Fibroblast of peridontal ligament (primary cell): ENCODE measurements at regions not wholly inside any gene's neighbourhood (a gene's known extent, or its start where the extent isn't known, plus 50 kb on each side); places are given as distances from the start of the nearest gene placed in this dataset.
"Not testable (repeated sequence)": the region's sequence is repeated elsewhere in the genome, so short reads cannot be mapped to it uniquely, and the experiment has no call there.

ENCODE experiments used
- DNase-seq: peaks from one replicate; pipeline ENCODE4 v3.0.0-alpha.2; 2010; ENCODE audit errors: extremely low read depth

DNA sequence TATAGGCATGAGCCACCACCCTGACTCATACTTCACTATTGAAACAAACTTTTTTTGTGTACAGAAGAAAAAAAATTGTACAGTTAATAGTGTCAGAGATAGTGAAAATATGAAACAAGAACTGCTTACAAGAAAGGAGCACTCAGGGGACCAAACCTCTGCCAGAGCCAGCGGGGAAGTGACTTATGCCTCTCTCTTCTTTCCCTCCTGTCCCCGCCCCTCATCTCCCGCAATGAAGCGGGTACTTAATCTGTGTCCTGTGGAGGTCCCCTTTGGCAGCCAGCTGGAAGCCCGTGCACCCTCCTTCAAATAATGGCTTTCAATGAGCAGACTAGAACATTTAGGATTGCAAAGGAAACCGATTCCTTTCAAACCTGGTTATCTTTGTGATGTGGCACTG is 51.5 kb downstream of the PPIAL4A start:
- DNase-seq = not testable (repeated sequence)

DNA sequence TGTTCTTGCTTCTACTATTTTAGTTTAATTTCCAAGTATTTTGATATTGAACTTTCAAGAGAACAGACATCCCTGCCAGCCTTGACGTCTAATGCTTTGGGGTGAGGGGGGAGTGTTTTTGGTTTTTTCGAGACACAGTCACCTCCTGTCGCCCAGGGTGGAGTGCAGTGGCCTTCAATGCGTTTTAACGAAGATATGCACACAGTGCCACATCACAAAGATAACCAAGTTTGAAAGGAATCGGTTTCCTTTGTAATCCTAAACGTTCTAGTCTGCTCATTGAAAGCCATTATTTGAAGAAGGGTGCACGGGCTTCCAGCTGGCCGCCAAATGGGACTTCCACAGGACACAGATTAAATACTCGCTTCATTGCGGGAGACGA is 52.3 kb downstream of the PPIAL4A start:
- DNase-seq = not testable (repeated sequence)

DNA sequence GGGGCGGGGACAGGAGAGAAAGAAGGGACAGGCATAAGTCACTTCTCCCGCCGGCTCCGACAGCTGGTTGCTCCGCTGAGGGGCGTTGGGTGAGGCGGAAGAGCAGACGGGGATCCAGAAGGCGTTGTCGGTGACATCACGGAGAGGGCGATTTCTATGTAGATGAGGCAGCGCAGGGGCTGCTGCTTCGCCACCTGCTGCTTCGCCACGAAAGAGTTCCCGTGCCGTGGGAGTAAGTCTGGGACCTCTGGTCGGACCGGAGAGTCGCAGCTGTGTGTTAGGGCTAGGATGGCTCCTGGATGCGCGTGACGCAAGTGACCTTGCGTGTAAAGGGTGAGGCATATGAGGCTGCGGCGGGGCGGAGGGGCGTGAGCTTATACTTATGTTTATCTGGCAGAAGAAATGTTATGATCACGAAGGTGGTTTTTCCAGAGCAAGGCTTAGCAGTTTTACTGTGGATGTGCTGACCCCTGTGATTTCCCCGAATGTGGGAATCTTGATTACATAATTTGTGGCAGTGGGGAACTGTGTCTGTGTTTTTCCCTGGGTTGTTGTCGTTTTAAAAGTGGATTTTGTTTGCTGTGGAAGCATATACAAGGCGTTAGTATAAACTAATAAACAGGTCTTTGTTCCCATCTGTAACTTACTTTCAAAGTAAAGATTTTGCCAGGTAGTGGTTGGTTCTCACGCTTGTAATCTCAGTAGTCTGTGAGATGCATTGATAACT is 52.8 kb downstream of the PPIAL4A start:
- peak; percentile 16 for DNase-seq

- DNase-seq = not testable (repeated sequence)
These were observed 53.4 kb downstream of the PPIAL4A start for GRCh38 chr1:120942945-120943319.

GRCh38 chr1:120944691-120945090 is 55.1 kb downstream of the PPIAL4A start:
- DNase-seq = not testable (repeated sequence)

DNA sequence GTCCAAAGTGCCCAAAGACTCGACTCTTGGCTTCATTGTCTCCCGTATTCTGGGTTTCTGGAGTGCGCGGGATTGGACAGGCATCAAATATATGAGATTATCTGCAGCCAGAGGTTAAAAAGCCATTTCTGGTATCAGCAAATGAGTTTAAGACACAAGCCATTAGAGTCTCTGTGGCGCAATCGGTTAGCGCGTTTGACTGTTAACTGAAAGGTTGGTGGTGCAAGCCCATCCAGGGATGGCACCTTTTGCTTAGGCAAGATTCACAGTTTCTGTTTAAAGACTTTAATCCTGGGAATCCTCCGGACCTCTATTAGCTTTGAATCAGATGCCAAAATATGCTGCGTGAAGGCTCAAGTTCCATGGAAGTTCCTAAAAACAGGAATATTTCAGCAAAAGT is 55.6 kb downstream of the PPIAL4A start:
- DNase-seq = not testable (repeated sequence)

GRCh38 chr1:120947114-120947513 is 57.5 kb downstream of the PPIAL4A start:
- DNase-seq = not testable (repeated sequence)

DNA sequence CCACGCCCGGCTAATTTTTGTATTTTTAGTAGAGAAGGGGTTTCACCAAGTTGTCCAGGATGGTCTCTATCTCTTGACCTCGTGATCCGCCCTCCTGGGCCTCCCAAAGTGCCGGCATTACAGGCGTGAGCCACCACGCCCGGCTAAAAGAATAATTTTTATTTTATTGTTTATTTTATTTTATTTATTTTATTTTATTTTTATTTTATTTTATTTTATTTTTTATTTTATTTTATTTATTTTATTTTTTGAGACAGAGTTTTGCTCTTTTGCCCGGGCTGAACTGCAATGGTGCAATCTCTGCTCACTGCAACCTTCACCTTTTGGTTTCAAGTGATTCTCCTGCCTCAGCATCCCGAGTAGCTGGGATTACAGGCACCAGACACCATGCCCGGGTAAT is 60.2 kb downstream of the PPIAL4A start:
- DNase-seq = not testable (repeated sequence)

DNA sequence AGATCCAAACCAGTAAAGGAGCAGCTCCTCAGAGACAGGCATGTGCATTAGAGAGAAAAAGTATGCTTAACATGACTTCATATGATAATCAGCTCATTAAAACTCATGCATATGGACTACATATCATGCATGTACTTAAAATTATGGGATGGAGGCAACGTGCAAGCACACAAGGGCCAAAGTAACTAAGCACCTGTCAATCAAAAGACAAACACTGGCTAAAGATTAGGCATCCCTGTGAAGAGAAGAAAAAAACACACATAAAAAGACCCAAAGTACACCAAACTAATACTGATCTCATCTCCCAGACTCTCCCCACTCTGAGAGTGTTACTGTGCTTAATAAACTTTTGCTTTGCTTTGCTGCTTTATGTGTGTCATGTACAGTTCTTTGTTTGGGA is 61.1 kb downstream of the PPIAL4A start:
- not testable (repeated sequence) for DNase-seq

DNA sequence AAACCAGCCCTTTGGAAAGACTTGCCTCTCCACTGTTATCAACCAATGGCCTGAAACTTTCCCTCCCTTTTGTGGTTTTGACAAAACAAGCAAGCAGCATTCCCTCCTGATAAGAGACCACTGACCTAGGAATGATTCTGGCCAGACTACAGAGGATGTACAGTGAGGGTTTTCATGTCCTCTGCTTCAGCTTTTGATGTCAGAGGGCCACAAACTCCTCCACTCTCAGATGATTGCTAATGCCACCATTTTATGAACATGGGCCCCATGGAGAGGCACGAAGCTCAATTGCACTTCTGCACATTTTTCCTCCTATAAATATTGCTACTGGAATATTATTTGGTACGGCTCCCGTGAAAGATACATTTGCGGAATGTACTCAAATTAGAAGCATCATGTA is 61.5 kb downstream of the PPIAL4A start:
- DNase-seq = not testable (repeated sequence)

DNA sequence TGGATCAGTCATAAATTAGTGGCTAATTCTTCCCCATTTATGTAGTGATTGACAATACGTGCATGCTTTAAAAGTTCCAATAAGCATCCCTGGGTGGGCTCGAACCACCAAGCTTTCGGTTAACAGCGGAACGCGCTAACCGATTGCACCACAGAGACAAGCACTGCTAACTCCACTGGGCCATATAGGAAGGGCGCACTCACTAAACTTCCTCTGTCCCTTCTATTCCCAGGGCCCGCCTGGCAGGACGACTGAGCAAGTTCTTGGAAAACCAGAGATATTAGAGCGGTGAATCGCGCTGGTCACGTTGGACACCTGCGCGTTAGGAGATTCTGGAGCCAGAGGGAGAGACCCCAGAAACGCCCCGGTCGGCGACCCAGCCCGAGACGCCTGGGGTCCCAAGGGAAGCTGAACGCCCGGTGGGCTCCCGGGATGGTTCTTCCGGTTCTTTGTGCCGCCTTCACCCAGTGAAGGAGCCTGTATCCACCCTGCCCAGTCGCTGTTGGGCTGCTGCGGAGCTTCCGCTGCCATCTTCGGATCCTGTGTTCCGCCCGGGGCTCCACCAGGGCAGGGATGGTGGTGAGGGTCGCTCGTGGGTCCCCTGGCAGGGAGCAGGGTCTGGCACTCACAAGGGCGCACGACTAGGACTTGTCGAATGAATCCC is 62.8 kb downstream of the PPIAL4A start:
- DNase-seq = not testable (repeated sequence)

GRCh38 chr1:120952871-120953265 is 63.3 kb downstream of the PPIAL4A start:
- not testable (repeated sequence) for DNase-seq

DNA sequence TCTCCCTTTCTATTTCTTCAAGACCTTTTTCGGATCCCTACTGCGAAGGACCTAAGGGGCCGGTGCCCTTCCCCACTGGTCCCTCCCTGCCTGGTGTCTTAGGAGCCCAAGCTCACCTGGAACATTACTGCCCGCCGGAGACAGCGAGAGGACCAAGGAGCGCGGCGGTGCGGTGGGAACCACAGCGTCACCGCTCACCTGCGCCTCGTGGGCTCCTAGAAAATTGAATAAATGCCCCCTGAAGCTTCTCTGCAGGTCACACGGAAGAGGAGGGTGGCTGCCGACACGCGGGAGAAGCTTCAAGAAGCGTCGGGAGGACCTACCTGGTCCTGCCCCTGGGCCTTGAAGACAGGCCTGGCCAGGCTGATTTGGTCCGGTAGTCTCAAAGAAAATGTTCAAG is 65.2 kb downstream of the PPIAL4A start:
- no peak for DNase-seq

- not testable (repeated sequence) for DNase-seq
These were observed 66.4 kb downstream of the PPIAL4A start for GRCh38 chr1:120955961-120956360.

DNA sequence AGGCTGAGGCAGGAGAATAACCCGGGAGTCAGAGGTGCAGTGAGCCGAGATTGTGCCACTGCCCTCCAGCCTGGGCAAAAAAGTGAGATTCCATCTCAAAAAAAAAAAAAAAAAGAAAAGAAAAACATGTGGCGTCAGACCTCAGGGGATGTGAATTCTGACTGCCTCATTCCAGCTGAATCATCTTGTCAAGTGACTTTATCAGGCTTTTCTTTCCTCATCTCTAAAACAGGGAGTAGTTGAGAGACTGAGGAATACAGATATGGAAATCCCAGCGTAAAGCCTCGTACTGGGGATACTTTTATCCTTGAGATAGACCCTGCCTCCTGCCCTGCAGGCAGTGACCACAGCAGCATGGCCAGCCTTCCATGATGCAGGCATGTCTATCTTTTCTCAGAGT is 76.4 kb downstream of the PPIAL4A start:
- not testable (repeated sequence) for DNase-seq

GRCh38 chr1:120972863-120973262 is 83.3 kb downstream of the PPIAL4A start:
- DNase-seq = not testable (repeated sequence)

GRCh38 chr1:120973836-120974235 is 84.3 kb downstream of the PPIAL4A start:
- not testable (repeated sequence) for DNase-seq

DNA sequence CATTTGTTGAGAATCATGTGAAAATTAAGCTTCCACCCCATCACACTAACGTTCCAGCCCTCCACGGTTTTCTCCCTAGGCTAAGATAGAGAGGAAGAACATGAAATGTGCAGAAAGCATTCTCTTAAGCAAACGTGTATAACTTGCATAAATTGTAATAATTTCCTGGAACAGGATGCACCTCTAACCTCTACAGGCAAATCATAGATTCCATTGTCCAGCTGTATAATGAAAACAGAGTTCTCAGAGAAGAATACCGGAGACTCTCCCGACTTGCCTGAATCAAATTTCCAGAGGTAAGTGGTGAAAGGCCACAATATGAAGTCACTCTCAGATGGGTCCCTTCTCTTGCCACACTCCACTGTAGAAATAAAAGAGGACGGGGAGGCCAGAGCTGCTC is 87.7 kb downstream of the PPIAL4A start:
- not testable (repeated sequence) for DNase-seq

GRCh38 chr1:120981489-120982094 is 92.0 kb downstream of the PPIAL4A start:
- DNase-seq = not testable (repeated sequence)

DNA sequence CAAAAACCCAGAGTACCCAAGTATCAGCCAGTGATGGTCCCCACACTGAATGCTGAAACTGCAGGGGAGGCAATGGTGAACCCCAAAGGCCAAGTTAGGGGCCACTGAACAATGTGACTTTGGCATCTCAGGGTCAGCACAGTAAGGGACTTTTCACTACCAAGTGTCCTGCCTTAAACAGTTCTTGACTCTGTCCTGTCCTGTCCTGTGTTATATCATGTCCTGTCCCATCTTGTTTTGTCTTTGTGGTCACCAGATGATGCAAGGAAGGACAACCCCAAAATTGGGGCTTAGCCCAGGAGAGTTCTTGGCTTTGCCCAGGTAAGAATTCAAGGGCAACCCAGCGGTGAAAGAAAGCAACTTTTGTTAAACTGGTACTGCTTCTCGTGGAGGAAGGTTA is 105.0 kb downstream of the PPIAL4A start:
- DNase-seq = not testable (repeated sequence)

DNA sequence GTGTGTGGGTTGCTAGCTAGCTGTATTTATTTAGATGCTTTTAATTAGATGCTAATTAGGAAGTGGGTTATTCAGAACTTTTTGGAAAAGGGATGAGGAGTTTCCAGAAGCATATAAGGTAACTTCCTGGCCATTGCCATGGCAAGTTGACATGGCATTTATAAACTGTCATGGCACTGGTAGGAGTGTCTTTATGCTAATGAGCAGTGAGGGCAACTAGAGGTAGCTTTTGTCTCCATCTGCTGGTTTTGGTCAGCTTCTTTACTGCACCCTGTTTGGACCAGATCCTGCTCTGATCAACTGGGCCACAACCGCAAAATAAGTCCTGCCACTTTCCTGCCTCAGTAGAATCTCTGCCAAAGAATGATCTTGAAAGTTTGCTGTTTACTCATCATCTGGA is 105.5 kb downstream of the PPIAL4A start:
- DNase-seq = not testable (repeated sequence)

GRCh38 chr1:121001090-121001726 is 111.6 kb downstream of the PPIAL4A start:
- DNase-seq = not testable (repeated sequence)
